ENCODE measurements at regions not wholly inside any gene's neighbourhood (a gene's known extent, or its start where the extent isn't known, plus 50 kb on each side); places are given as distances from the start of the nearest gene placed in this dataset.

- DNase-seq = no peak
- no peaks in the 10 kb centered on the region for H3K9me3 ChIP-seq (ENCODE audit: severe bottlenecking)
- no peaks in the 10 kb centered on the region for H3K27me3 ChIP-seq (ENCODE audit: insufficient read depth, low read depth, severe bottlenecking)
- no peak for TF ChIP-seq CTCF (IDR thresholded peaks at IDR 0.05; ENCODE audit: low read depth, low read length)
- H3K27ac ChIP-seq = no peak overlapping the region
- no peak overlapping the region for H3K4me3 ChIP-seq (ENCODE audit: low read depth, low read length)
- H3K36me3 ChIP-seq = no peaks in the 10 kb centered on the region
These were observed 51.8 kb upstream of the IGLL5 start for GRCh38 chr22:22835771-22836291.

GRCh38 chr22:22836635-22837034 is 51.0 kb upstream of the IGLL5 start:
- Histone ChIP-seq H3K27ac (no peak overlapping the region), H3K27me3 (ENCODE audit: insufficient read depth, low read depth, severe bottlenecking) (no peaks in the 10 kb centered on the region), H3K9me3 (ENCODE audit: severe bottlenecking) (no peaks in the 10 kb centered on the region), H3K4me3 (ENCODE audit: low read depth, low read length) (no peak overlapping the region), H3K36me3 (no peaks in the 10 kb centered on the region)
- DNase-seq = no peak
- no peak for TF ChIP-seq CTCF (IDR thresholded peaks at IDR 0.05; ENCODE audit: low read depth, low read length)
